PFSK-1 (cell line): ENCODE measurements at regions not wholly inside any gene's neighbourhood (a gene's known extent, or its start where the extent isn't known, plus 50 kb on each side); places are given as distances from the start of the nearest gene placed in this dataset.

Experiments used
- FOXP2 ChIP-seq: optimal IDR thresholded peaks from 2 replicates; pipeline ENCODE3; 2011; ENCODE audit warnings: borderline replicate concordance, control low read depth, inconsistent platforms; ENCODE audit not compliant: insufficient read depth; ENCODE audit errors: extremely low read length, extremely low read depth
- POLR2AphosphoS5 ChIP-seq: IDR thresholded peaks from 2 replicates; pipeline ENCODE4 v1.6.1; 2012; ENCODE audit warnings: low read depth, mild to moderate bottlenecking, control low read depth, low read length, moderate library complexity
- REST ChIP-seq, 2 experiments: IDR thresholded peaks; 2 replicates each; pipeline versions ENCODE4 v1.6.1 to v1.8.0; 2011 to 2012; ENCODE audit warnings: low read depth in 2 of 2, low read length in 2 of 2, control low read depth in 1 of 2, inconsistent platforms in 1 of 2, mild to moderate bottlenecking in 1 of 2, moderate library complexity in 1 of 2; ENCODE audit not compliant: insufficient read depth in 1 of 2
- SIN3A ChIP-seq: IDR thresholded peaks from 2 replicates; pipeline ENCODE4 v1.6.1; 2012; ENCODE audit warnings: mild to moderate bottlenecking, low read length, moderate library complexity, borderline replicate concordance; ENCODE audit not compliant: insufficient read depth
- TAF1 ChIP-seq: IDR thresholded peaks from 2 replicates; pipeline ENCODE4 v1.6.1; 2012; ENCODE audit warnings: low read length, control low read depth, borderline replicate concordance; ENCODE audit not compliant: insufficient read depth

GRCh38 chr6:146901940-146902816 lies 302.0 kb upstream of the STXBP5 start:
- TF ChIP-seq FOXP2 (no peak), SIN3A (no peak), REST (IDR thresholded peaks at IDR 0.05; ENCODE audit: insufficient read depth in 1 of 2, low read depth in 2 of 2, low read length in 2 of 2) (no peak), TAF1 (no peak), POLR2AphosphoS5 (no peak)

DNA sequence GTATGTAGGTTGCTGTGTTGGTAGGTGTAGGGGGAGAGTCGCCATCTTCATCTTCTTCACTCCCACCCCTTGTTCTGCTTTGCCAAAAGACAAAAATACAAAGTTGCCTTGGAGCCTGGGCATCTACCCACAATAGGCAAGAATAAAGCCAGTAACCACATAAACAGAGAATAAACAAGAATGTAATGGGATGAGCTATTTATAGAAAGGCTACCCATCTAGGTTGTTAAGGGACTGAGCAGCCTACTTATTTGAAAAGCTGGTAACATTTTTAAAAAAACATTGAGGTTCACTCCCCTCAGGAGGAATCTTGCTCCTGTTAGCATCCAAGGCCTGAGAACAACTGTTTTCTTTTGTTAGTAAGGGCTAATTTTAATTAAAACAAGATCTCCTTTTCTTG lies 301.4 kb upstream of the STXBP5 start:
- TF ChIP-seq REST (IDR thresholded peaks at IDR 0.05; ENCODE audit: insufficient read depth in 1 of 2, low read depth in 2 of 2, low read length in 2 of 2) = no peak
- no peak for TF ChIP-seq FOXP2
- TF ChIP-seq TAF1 = no peak
- TF ChIP-seq POLR2AphosphoS5 = no peak
- no peak for TF ChIP-seq SIN3A

- TF ChIP-seq FOXP2 (no peak), SIN3A (no peak), REST (IDR thresholded peaks at IDR 0.05; ENCODE audit: insufficient read depth in 1 of 2, low read depth in 2 of 2, low read length in 2 of 2) (no peak), TAF1 (no peak), POLR2AphosphoS5 (no peak)
Observed at GRCh38 chr6:146903451-146903850, 300.8 kb upstream of the STXBP5 start.

DNA sequence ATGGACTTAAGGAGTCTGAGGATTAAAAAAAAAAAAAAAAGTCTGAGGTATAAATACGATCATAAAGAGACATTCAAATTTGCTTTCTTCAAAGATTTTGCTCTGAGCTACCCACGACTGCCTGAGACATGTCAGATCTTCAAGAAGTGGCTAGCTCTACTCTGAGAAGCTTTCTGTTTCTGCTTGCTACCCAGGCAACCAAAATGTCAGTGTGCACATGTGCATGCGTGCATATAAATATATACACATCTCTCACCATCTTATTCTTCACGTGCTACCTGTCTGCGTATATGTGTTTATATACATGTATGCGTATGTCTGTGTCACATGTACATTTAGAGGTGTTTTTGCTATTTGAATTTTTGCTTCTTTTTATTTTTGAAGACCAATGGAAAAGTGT lies 299.6 kb upstream of the STXBP5 start:
- TF ChIP-seq FOXP2 = no peak
- TF ChIP-seq REST (IDR thresholded peaks at IDR 0.05; ENCODE audit: insufficient read depth in 1 of 2, low read depth in 2 of 2, low read length in 2 of 2) = no peak
- no peak for TF ChIP-seq TAF1
- no peak for TF ChIP-seq POLR2AphosphoS5
- TF ChIP-seq SIN3A = no peak
